NCI-H1417 treated with DMSO at 0.1 percent for 48 hours (cell line): ENCODE measurements at regions not wholly inside any gene's neighbourhood (a gene's known extent, or its start where the extent isn't known, plus 50 kb on each side); places are given as distances from the start of the nearest gene placed in this dataset.
"Not testable (repeated sequence)": the region's sequence is repeated elsewhere in the genome, so short reads cannot be mapped to it uniquely, and the experiment has no call there.

Experiments
- DNase-seq: peaks from one replicate; lab custom pipeline; 2025; lab: John Stamatoyannopoulos, UW

GRCh38 chr3:197459571-197459970 is 96.2 kb downstream of the BDH1 start:
- not testable (repeated sequence) for DNase-seq

- DNase-seq: no peak
Measured at GRCh38 chr3:197458906-197459470, 96.8 kb downstream of the BDH1 start.

DNA sequence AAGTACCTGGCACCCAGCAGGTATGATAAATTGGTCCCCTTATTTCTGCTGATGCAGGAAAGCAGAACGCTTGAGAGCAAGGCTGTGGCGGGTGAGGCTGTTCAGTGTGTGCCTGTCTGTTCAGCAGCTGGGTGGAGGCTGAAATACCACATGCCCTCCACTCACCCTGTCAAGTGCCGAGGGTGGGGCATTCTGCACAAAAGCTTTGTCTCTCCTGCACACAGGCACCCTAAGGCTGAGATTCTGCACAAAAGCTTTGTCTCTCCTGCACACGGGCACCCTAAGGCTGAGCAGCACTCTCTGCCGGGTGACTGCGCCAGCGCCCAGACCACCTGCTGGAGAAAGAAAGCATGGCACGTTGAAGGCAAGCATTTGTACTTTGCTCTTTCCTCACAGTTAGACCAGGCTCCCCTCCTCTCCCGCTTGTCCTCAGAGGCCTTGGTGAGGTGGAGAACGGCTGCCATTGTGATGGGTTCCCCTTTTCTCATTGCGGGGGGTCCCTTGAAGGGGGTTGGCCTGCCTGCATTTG is 97.5 kb downstream of the BDH1 start:
- no peak for DNase-seq

GRCh38 chr3:197456261-197457091 is 99.3 kb downstream of the BDH1 start:
- no peak for DNase-seq

DNA sequence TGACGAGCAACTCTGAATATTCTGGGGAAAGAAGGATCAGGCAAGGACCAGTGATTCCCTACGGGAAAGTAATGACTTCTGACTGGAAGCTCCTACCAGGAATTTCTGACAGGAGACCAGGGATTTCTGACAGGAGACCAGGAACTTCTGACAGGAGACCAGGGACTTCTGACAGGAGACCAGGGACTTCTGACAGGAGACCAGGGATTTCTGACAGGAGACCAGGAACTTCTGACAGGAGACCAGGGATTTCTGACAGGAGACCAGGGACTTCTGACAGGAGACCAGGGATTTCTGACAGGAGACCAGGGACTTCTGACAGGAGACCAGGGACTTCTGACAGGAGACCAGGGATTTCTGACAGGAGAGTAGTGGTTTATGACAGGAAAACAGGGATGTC is 100.9 kb downstream of the BDH1 start:
- DNase-seq: not testable (repeated sequence)

DNA sequence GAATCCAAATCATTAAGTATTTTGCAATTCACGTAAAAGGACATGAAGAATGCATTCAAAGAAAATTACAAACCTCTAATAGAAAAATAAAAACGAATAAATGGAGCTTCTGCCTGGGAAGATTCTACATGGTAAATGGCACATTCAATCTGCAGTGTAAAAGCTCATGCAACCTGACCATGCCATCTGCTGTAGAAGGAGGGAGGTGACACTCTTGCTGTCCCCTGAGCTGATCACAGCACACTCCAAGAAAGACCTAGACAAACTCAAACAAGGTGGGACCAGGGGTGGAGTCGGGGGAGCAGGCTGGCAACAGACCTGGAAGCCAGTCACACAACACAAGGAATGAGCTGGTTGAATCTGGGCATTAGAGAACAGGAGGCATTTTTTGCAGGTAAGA is 101.8 kb downstream of the BDH1 start:
- no peak for DNase-seq

DNA sequence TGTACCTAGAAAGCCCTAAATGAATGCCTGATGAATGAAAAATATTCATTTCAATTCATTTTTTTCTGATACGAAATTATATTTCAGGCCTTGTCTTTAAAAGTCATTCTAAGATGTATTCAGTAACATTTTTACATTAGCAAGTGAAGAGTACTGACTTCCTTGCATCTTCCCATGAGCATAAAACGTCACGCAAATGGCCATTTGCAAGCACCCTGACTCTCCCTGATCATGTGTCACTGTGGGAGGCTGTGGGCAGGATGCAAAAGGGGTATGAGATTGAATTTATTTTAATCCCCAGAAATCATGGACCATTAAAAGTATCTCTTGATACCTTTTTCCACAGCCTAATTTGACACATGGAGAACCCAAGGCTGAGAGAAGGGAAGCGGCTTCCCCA is 105.0 kb downstream of the BDH1 start:
- DNase-seq: no peak

GRCh38 chr3:197450308-197450707 is 105.5 kb downstream of the BDH1 start:
- DNase-seq: no peak

DNA sequence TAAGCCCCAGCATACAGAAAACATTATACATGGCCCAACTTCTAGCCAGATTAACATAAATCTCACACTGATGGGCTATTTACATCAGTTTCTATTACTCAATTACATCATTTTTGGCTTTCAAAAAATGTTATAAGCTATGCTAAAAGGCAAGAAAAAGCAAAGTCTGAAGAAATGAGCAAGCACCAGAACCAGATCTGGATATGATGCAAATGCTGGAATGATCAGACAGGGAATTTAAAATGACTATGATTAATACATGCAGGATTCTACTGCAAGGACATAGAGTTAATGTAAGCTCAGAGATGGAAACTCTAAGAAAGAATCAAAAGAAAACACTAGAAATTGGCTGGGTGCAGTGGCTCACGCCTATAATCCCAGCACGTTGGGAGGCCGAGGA is 106.6 kb downstream of the BDH1 start:
- DNase-seq: not testable (repeated sequence)

DNA sequence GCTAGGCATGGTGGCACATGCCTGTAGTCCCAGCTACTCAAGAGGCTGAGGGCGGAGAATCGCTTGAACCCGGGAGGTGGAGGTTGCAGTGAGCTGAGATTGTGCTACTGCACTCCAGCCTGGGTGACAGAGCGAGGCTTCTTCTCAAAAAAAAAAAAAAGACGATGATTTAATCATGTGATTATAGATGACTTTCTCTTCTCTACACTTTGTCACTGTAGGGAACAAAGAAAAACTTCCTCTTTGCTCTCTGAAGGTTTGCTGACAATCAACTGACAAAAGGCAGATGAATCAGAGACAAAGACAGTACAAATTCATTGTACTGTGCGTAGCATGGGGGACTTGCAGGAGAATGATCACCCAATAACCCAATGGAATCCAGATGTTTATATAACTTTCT is 108.0 kb downstream of the BDH1 start:
- DNase-seq: not testable (repeated sequence)

DNA sequence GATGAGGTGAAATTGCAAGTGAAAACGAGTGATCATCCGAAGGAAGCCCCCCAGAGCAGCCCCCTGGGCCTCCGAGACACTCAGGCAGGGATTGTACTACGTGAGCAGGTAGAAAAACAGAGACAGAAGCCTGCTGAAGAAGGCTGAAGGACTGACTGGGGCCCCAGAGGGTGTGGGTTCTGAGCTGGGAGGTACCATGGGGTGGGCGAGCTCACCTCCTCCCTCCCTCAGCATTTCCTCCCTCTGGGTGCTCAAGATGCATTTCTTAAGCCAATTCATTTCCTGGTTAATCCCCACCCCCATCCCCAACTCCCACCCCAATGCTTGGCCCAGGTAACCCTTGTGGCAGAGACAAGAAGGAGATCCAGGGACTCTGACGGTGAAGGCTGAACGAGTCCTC is 108.7 kb downstream of the BDH1 start:
- no peak for DNase-seq

GRCh38 chr3:197446700-197447056 is 109.1 kb downstream of the BDH1 start:
- DNase-seq: no peak

DNA sequence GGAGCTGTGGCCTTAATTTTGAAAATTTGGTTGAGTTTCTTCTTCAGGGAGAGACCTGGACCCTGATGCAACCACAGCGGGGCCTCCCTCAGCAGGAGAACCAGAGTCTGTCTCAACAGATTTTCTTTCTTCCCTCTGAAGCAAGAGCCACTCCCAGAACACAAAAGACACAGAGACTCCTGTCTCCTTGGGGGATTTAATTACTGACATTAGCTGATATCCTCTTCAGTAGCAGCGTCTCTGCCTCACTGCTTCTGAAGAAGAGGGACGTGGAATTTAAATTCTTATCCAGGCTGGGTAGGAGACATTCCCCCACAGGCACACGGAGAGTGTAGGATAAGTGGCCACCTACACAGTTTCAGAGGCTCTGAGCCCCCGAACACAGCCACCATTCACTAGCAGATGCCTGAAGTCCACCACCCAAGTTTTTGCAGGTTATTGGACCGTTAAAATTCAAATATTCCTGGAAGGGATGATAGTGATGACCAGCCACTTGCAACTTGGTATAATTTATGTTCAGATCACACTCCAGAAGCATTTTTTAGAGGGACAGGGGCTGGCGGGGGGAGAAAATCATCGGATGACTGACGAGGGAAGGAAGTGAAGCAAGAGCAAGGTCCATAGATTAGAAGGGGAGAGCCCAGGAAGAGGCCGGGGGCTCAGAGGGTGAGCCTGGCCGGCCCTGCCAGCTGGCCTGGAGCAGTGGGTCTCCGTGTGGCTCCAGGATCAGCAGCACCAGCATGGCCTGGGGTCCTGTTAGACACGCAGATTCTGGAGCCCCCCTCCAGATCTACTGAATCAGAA is 109.7 kb downstream of the BDH1 start:
- DNase-seq: no peak

GRCh38 chr3:197444793-197445379 is 110.9 kb downstream of the BDH1 start:
- no peak for DNase-seq

- DNase-seq: no peak
Measured at GRCh38 chr3:197443506-197443905, 112.3 kb downstream of the BDH1 start.

DNA sequence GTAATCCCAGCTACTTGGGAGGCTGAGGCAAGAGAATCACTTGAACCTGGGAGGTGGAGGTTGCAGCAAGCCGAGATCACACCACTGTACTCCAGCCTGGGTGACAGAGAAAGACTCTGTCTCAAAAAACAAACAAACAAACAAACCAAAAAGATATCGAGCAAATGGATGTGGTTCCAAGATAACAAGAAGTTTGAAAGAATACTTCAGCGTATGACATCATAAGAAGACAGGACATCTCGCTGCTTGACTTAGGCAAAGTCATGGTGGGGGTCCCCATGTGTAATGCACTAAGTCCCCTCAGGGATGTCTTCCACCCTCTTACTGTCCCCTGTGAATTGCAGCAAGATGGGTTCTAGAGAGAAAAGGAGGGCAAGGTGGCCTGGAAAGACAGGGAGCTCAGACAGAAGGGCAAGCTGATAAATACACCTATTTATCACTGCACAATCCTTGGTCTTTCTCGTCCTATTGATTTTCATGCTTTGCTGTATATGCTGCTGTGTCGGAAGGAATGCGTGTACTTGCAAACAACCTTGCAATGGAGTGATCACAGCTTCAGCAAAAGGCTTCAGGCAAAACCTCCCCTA is 115.0 kb downstream of the BDH1 start:
- no peak for DNase-seq

GRCh38 chr3:197438906-197439305 is 116.9 kb downstream of the BDH1 start:
- DNase-seq: no peak

DNA sequence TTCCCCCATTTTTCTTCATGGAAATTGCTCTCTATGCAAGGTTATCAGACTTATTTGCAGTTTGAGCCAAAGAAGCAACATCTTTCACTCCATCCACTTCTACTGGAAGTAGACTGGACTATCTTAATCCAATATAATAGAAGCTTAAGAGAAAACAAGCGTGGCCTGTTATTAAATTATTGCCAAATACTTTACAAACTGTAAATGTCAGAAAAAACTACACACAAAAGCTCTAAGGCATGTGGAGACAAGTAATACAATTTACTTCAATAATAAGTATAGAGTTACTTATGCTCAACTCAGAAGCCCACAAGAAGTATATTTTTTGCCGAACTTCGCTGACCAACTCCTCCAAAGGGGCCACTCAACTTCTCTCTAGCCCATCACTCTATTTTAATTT is 120.3 kb downstream of the BDH1 start:
- no peak for DNase-seq

- DNase-seq: no peak
Measured at GRCh38 chr3:197434830-197435229, 120.9 kb downstream of the BDH1 start.

- no peak for DNase-seq
Measured at GRCh38 chr3:197432384-197433127, 123.2 kb downstream of the BDH1 start.

GRCh38 chr3:197431346-197431910 is 124.3 kb downstream of the BDH1 start:
- no peak for DNase-seq
